Liver (tissue), 7 donors: ENCODE measurements at regions not wholly inside any gene's neighbourhood (a gene's known extent, or its start where the extent isn't known, plus 50 kb on each side); places are given as distances from the start of the nearest gene placed in this dataset.

Source experiments
- DNase-seq: peaks from one replicate; pipeline ENCODE4 v3.0.0-alpha.2; 2017; ENCODE audit warnings: low spot score
- H3K27ac ChIP-seq, 2 donors: one replicate each; pipeline ENCODE4 v1.7.0; 2013; ENCODE audit warnings: inconsistent platforms in 2 of 2, low read length in 2 of 2, control low read depth in 1 of 2, low read depth in 1 of 2, mild to moderate bottlenecking in 1 of 2
- H3K27me3 ChIP-seq, 4 donors: one replicate each; pipeline versions ENCODE4 v1.6.1 to v1.7.0; 2013; ENCODE audit warnings: low read length in 3 of 4, inconsistent platforms in 1 of 4, mild to moderate bottlenecking in 1 of 4, moderate library complexity in 1 of 4; ENCODE audit not compliant: control insufficient read depth in 4 of 4, insufficient read depth in 4 of 4
- H3K36me3 ChIP-seq, 4 donors: one replicate each; pipeline versions ENCODE4 v1.6.1 to v1.7.0; 2013; ENCODE audit warnings: low read length in 3 of 4, mild to moderate bottlenecking in 3 of 4, low read depth in 1 of 4, moderate library complexity in 1 of 4; ENCODE audit not compliant: control insufficient read depth in 4 of 4, insufficient read depth in 3 of 4
- H3K4me1 ChIP-seq, 4 donors: one replicate each; pipeline versions ENCODE4 v1.6.1 to v1.7.0; 2013; ENCODE audit warnings: low read length in 3 of 4, mild to moderate bottlenecking in 3 of 4, moderate library complexity in 1 of 4; ENCODE audit not compliant: control insufficient read depth in 4 of 4, insufficient read depth in 4 of 4
- H3K4me3 ChIP-seq, 3 donors: one replicate each; pipeline versions ENCODE4 v1.6.1 to v1.7.0; 2013; ENCODE audit warnings: low read length in 3 of 3, control low read depth in 1 of 3, low read depth in 1 of 3, mild to moderate bottlenecking in 1 of 3
- H3K9ac ChIP-seq, 2 donors: one replicate each; pipeline ENCODE4 v1.7.0; 2013; ENCODE audit warnings: low read length in 2 of 2, mild to moderate bottlenecking in 2 of 2, moderate library complexity in 2 of 2, control low read depth in 1 of 2, low read depth in 1 of 2
- H3K9me3 ChIP-seq, 4 donors: one replicate each; pipeline versions ENCODE4 v1.6.1 to v1.7.0; 2013; ENCODE audit warnings: low read length in 3 of 4; ENCODE audit not compliant: control insufficient read depth in 4 of 4
- EGR1 ChIP-seq, 2 donors: IDR thresholded peaks; 2 replicates each; pipeline ENCODE4 v1.6.1; 2016 to 2018; ENCODE audit warnings: antibody characterized with exemption in 2 of 2, low read depth in 2 of 2
- FOXA1 ChIP-seq: IDR thresholded peaks from 2 replicates; pipeline ENCODE4 v1.6.1; 2016; ENCODE audit warnings: antibody characterized with exemption
- FOXA2 ChIP-seq: IDR thresholded peaks from 2 replicates; pipeline ENCODE4 v1.6.1; 2016; ENCODE audit warnings: antibody characterized with exemption
- GABPA ChIP-seq, 2 donors: IDR thresholded peaks in 1 of 2; conservative IDR thresholded peaks in 1 of 2; 2 replicates each; pipeline ENCODE4 v1.6.1; 2016; ENCODE audit warnings: antibody characterized with exemption in 2 of 2, mild to moderate bottlenecking in 1 of 2, moderate library complexity in 1 of 2
- HNF4A ChIP-seq, 2 donors: conservative IDR thresholded peaks; 2 replicates each; pipeline ENCODE4 v1.6.1; 2016; ENCODE audit warnings: antibody characterized with exemption in 2 of 2, mild to moderate bottlenecking in 2 of 2
- HNF4G ChIP-seq: IDR thresholded peaks from 2 replicates; pipeline ENCODE4 v1.6.1; 2016; ENCODE audit warnings: antibody characterized with exemption
- JUND ChIP-seq, 2 donors: IDR thresholded peaks; 2 replicates each; pipeline ENCODE4 v1.6.1; 2016; ENCODE audit warnings: antibody characterized with exemption in 2 of 2
- NR2F2 ChIP-seq: IDR thresholded peaks from 2 replicates; pipeline ENCODE4 v1.6.1; 2016; ENCODE audit warnings: antibody characterized with exemption
- RAD21 ChIP-seq, 2 donors: IDR thresholded peaks; 2 replicates each; pipeline ENCODE4 v1.6.1; 2016; ENCODE audit warnings: antibody characterized with exemption in 2 of 2, mild to moderate bottlenecking in 2 of 2
- TAF1 ChIP-seq: conservative IDR thresholded peaks from 2 replicates; pipeline ENCODE4 v1.6.1; 2016; ENCODE audit warnings: antibody characterized with exemption, mild to moderate bottlenecking
- YY1 ChIP-seq: IDR thresholded peaks from 2 replicates; pipeline ENCODE4 v1.6.1; 2016; ENCODE audit warnings: antibody characterized with exemption, mild to moderate bottlenecking
- WGBS: extraction: QIAGEN DNeasy Blood & Tissue Kit; methylation state at CpG from one replicate; pipeline ENCODE4 v1.1.7; 2013; 5-methylcytosine and 5-hydroxymethylcytosine counted together
- TF ChIP-seq, protein P1 (sequence below): IDR thresholded peaks from 2 replicates; pipeline ENCODE4 v1.6.1; 2016; ENCODE audit warnings: antibody characterized with exemption, mild to moderate bottlenecking
- TF ChIP-seq, protein P2 (sequence below): IDR thresholded peaks from 2 replicates; pipeline ENCODE4 v1.6.1; 2016; ENCODE audit warnings: antibody characterized with exemption
- TF ChIP-seq, protein P3 (sequence below): IDR thresholded peaks from 2 replicates; pipeline ENCODE4 v1.6.1; 2016; ENCODE audit warnings: antibody characterized with exemption
- TF ChIP-seq, protein P4 (sequence below): IDR thresholded peaks from 2 replicates; pipeline ENCODE4 v1.6.1; 2016; ENCODE audit warnings: antibody characterized with exemption
- donor health status: healthy.
- donor health status: healthy.
- donor health status: healthy.
- donor health status: healthy.

DNA sequence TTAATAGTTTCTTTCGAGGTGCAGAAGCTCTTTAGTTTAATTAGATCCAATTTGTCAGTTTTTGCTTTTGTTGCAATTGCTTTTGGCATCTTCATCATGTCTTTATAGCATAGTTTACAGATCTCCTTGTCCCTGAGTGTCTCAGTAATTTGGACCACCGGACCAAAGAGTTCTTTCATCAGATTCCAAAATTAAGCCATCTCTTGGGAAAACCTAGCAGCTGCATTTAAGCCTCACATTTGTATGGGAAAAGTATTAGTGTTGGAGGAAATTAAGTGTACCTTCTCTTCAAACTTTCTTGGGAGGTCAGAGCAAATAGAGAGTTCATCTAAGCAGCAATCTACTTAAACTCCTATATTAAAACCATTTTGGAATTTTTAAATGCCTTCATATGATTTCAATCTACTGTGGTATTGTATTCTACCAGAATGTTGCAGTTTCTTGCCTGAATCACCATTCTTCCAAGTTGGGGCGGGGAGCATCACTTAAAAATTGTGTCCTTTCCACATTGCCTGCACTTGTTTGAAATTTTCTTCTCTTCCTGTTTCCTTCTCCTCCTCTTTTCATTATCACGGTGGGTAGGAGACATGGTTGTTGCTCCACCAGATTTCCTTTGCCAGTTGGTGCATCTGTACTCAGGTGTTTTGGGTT, 97.3 kb upstream of the DAB2 start:
- no peak for DNase-seq
- peaks cover 0 to 4% (median 0%) of the 10 kb centered on the region in 4 donors for H3K27me3 ChIP-seq
- no peaks in the 10 kb centered on the region for H3K4me1 ChIP-seq
- no peaks in the 10 kb centered on the region for H3K9me3 ChIP-seq
- no peak overlapping the region for H3K27ac ChIP-seq
- no peak overlapping the region for H3K4me3 ChIP-seq
- no peak for TF ChIP-seq HNF4A (conservative IDR thresholded peaks at IDR 0.05)
- TF ChIP-seq, protein P1, sequence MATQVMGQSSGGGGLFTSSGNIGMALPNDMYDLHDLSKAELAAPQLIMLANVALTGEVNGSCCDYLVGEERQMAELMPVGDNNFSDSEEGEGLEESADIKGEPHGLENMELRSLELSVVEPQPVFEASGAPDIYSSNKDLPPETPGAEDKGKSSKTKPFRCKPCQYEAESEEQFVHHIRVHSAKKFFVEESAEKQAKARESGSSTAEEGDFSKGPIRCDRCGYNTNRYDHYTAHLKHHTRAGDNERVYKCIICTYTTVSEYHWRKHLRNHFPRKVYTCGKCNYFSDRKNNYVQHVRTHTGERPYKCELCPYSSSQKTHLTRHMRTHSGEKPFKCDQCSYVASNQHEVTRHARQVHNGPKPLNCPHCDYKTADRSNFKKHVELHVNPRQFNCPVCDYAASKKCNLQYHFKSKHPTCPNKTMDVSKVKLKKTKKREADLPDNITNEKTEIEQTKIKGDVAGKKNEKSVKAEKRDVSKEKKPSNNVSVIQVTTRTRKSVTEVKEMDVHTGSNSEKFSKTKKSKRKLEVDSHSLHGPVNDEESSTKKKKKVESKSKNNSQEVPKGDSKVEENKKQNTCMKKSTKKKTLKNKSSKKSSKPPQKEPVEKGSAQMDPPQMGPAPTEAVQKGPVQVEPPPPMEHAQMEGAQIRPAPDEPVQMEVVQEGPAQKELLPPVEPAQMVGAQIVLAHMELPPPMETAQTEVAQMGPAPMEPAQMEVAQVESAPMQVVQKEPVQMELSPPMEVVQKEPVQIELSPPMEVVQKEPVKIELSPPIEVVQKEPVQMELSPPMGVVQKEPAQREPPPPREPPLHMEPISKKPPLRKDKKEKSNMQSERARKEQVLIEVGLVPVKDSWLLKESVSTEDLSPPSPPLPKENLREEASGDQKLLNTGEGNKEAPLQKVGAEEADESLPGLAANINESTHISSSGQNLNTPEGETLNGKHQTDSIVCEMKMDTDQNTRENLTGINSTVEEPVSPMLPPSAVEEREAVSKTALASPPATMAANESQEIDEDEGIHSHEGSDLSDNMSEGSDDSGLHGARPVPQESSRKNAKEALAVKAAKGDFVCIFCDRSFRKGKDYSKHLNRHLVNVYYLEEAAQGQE, result no peak
- TF ChIP-seq, protein P2, sequence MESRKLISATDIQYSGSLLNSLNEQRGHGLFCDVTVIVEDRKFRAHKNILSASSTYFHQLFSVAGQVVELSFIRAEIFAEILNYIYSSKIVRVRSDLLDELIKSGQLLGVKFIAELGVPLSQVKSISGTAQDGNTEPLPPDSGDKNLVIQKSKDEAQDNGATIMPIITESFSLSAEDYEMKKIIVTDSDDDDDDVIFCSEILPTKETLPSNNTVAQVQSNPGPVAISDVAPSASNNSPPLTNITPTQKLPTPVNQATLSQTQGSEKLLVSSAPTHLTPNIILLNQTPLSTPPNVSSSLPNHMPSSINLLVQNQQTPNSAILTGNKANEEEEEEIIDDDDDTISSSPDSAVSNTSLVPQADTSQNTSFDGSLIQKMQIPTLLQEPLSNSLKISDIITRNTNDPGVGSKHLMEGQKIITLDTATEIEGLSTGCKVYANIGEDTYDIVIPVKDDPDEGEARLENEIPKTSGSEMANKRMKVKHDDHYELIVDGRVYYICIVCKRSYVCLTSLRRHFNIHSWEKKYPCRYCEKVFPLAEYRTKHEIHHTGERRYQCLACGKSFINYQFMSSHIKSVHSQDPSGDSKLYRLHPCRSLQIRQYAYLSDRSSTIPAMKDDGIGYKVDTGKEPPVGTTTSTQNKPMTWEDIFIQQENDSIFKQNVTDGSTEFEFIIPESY, result no peak
- no peak for TF ChIP-seq FOXA1
- no peak for TF ChIP-seq GABPA (IDR thresholded peaks at IDR 0.05 in 1 of 2, conservative IDR thresholded peaks at IDR 0.05 in 1 of 2)
- no peak for TF ChIP-seq HNF4G
- TF ChIP-seq YY1, result no peak
- TF ChIP-seq TAF1, result no peak
- no peak for TF ChIP-seq FOXA2
- H3K36me3 ChIP-seq, result no peaks in the 10 kb centered on the region
- no peak overlapping the region for H3K9ac ChIP-seq
- 83% methylated on average over 4 of the region's 4 CpGs for WGBS

DNA sequence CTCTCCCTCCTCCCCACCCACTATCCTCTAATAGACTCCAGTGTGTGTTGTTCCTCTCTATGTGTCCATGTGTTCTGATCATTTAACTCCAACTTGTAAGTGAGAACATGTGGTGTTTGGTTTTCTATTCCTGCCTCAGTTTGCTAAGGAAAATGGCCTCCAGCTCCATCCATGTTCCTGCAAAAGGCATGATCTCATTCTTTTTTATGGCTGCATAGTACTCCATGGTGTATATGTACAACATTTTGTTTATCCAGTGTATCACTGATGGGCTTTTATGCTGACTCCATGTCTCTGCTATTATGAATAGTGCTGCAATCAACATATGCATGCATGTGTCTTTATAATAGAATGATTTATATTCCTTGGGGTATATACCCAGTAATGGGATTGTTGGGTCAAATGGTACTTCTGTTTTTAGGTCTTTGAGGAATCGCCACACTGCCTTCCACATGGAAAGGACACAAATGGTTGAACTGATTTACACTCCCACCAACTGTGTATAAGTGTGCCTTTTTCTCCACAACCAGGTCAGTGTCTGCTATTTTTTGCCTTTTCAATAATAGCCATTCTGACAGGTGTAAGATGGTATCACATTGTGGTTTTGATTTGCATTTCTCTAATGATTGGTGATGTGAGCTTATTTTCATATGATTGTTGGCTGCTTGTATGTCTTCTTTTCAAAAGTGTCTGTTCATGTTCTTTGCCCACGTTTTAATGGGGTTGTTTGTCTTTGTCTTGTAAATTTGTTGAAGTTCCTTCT, 96.5 kb upstream of the DAB2 start:
- no peak for DNase-seq
- no peaks in the 10 kb centered on the region for H3K9me3 ChIP-seq
- H3K27ac ChIP-seq, result no peak overlapping the region
- 88% methylated on average over 2 of the region's 2 CpGs for WGBS
- H3K27me3 ChIP-seq, result peaks cover 0 to 4% (median 0%) of the 10 kb centered on the region in 4 donors
- H3K4me3 ChIP-seq, result no peak overlapping the region
- H3K4me1 ChIP-seq, result no peaks in the 10 kb centered on the region
- H3K9ac ChIP-seq, result no peak overlapping the region
- TF ChIP-seq HNF4G (no peak), HNF4A (conservative IDR thresholded peaks at IDR 0.05) (no peak), EGR1 (IDR thresholded peaks at IDR 0.05; ENCODE audit: low read depth in 2 of 2) (no peak), RAD21 (IDR thresholded peaks at IDR 0.05) (no peak), FOXA2 (no peak), NR2F2 (no peak), JUND (IDR thresholded peaks at IDR 0.05) (no peak), GABPA (IDR thresholded peaks at IDR 0.05 in 1 of 2, conservative IDR thresholded peaks at IDR 0.05 in 1 of 2) (no peak), FOXA1 (no peak), TAF1 (no peak)
- TF ChIP-seq, protein P2, result no peak
- TF ChIP-seq, protein P3, sequence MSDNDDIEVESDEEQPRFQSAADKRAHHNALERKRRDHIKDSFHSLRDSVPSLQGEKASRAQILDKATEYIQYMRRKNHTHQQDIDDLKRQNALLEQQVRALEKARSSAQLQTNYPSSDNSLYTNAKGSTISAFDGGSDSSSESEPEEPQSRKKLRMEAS, result no peak
- TF ChIP-seq, protein P4, sequence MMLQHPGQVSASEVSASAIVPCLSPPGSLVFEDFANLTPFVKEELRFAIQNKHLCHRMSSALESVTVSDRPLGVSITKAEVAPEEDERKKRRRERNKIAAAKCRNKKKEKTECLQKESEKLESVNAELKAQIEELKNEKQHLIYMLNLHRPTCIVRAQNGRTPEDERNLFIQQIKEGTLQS, result no peak
- no peaks in the 10 kb centered on the region for H3K36me3 ChIP-seq
